ENCODE measurements at regions not wholly inside any gene's neighbourhood (a gene's known extent, or its start where the extent isn't known, plus 50 kb on each side); places are given as distances from the start of the nearest gene placed in this dataset.
A peak's percentile ranks its signal among the peaks of the same experiment; 100 is the strongest.

- TF ChIP-seq POLR2A (IDR thresholded peaks at IDR 0.05) (no peak), CTCF (IDR thresholded peaks at IDR 0.05 in 4 of 5, conservative IDR thresholded peaks at IDR 0.05 in 1 of 5) (no peak)
- no peaks in the 10 kb centered on the region for H3K27me3 ChIP-seq
- intact Hi-C loops (cut with DNase I; ENCODE audit: low total_unique reads) = no loop called here
- in situ Hi-C loops (cut with MboI; ENCODE audit: low sequenced_read_pairs in 4 of 4) = no loop called here
- DNase-seq = no peak
- H3K36me3 ChIP-seq = no peaks in the 10 kb centered on the region
- no peak overlapping the region for H3K27ac ChIP-seq
- H3K4me3 ChIP-seq = no peak overlapping the region
- no peaks in the 10 kb centered on the region for H3K9me3 ChIP-seq
- ATAC-seq = no peak
- no peaks in the 10 kb centered on the region for H3K4me1 ChIP-seq
Observed at GRCh38 chr11:34564406-34564805, 50.8 kb upstream of the ELF5 start.

GRCh38 chr11:34564807-34565241 is 51.2 kb upstream of the ELF5 start:
- no peaks in the 10 kb centered on the region for H3K4me1 ChIP-seq
- no peak overlapping the region for H3K4me3 ChIP-seq
- H3K27me3 ChIP-seq = no peaks in the 10 kb centered on the region
- DNase-seq (peak in 1 of 2 donors; percentile 34), ATAC-seq (peak in 1 of 2 donors; percentile 71)
- no peaks in the 10 kb centered on the region for H3K9me3 ChIP-seq
- H3K27ac ChIP-seq = no peak overlapping the region
- no peaks in the 10 kb centered on the region for H3K36me3 ChIP-seq
- intact Hi-C loops (cut with DNase I; ENCODE audit: low total_unique reads) = no loop called here
- in situ Hi-C loops (cut with MboI; ENCODE audit: low sequenced_read_pairs in 4 of 4) = no loop called here
- no peak for TF ChIP-seq CTCF (IDR thresholded peaks at IDR 0.05 in 4 of 5, conservative IDR thresholded peaks at IDR 0.05 in 1 of 5)
- no peak for TF ChIP-seq POLR2A (IDR thresholded peaks at IDR 0.05)

- in situ Hi-C loops (cut with MboI; ENCODE audit: low sequenced_read_pairs in 4 of 4) = no loop called here
- TF ChIP-seq POLR2A (IDR thresholded peaks at IDR 0.05) = no peak
- TF ChIP-seq CTCF (IDR thresholded peaks at IDR 0.05 in 4 of 5, conservative IDR thresholded peaks at IDR 0.05 in 1 of 5) = no peak
- H3K4me3 ChIP-seq = no peak overlapping the region
- H3K9me3 ChIP-seq = no peaks in the 10 kb centered on the region
- no peak for DNase-seq
- intact Hi-C loops (cut with DNase I; ENCODE audit: low total_unique reads) = no loop called here
- H3K27me3 ChIP-seq = no peaks in the 10 kb centered on the region
- no peak for ATAC-seq
- no peaks in the 10 kb centered on the region for H3K36me3 ChIP-seq
- no peak overlapping the region for H3K27ac ChIP-seq
- no peaks in the 10 kb centered on the region for H3K4me1 ChIP-seq
Observed at GRCh38 chr11:34565417-34566207, 52.0 kb upstream of the ELF5 start.

- Histone ChIP-seq H3K27me3 (no peaks in the 10 kb centered on the region), H3K4me1 (no peaks in the 10 kb centered on the region), H3K9me3 (no peaks in the 10 kb centered on the region), H3K27ac (no peak overlapping the region), H3K4me3 (no peak overlapping the region), H3K36me3 (no peaks in the 10 kb centered on the region)
- TF ChIP-seq POLR2A (IDR thresholded peaks at IDR 0.05) = no peak
- no peak for TF ChIP-seq CTCF (IDR thresholded peaks at IDR 0.05 in 4 of 5, conservative IDR thresholded peaks at IDR 0.05 in 1 of 5)
- in situ Hi-C loops (cut with MboI; ENCODE audit: low sequenced_read_pairs in 4 of 4) (no loop called here), intact Hi-C loops (cut with DNase I; ENCODE audit: low total_unique reads) (no loop called here)
- ATAC-seq = no peak
- DNase-seq = no peak
Observed at GRCh38 chr11:34566208-34566551, 52.6 kb upstream of the ELF5 start.

GRCh38 chr11:34566736-34567135 is 53.1 kb upstream of the ELF5 start:
- no peak overlapping the region for H3K27ac ChIP-seq
- H3K9me3 ChIP-seq = no peaks in the 10 kb centered on the region
- DNase-seq (no peak), ATAC-seq (no peak)
- H3K4me3 ChIP-seq = no peak overlapping the region
- H3K4me1 ChIP-seq = no peaks in the 10 kb centered on the region
- TF ChIP-seq CTCF (IDR thresholded peaks at IDR 0.05 in 4 of 5, conservative IDR thresholded peaks at IDR 0.05 in 1 of 5) (no peak), POLR2A (IDR thresholded peaks at IDR 0.05) (no peak)
- H3K27me3 ChIP-seq = no peaks in the 10 kb centered on the region
- in situ Hi-C loops (cut with MboI; ENCODE audit: low sequenced_read_pairs in 4 of 4) = no loop called here
- no peaks in the 10 kb centered on the region for H3K36me3 ChIP-seq
- intact Hi-C loops (cut with DNase I; ENCODE audit: low total_unique reads) = no loop called here

Measured in gastrocnemius medialis (tissue), 4 donors.